ENCODE measurements at regions not wholly inside any gene's neighbourhood (a gene's known extent, or its start where the extent isn't known, plus 50 kb on each side); places are given as distances from the start of the nearest gene placed in this dataset.
"Not testable (repeated sequence)": the region's sequence is repeated elsewhere in the genome, so short reads cannot be mapped to it uniquely, and the experiment has no call there.

GRCh38 chr10:33007731-33008381 lies 49.8 kb upstream of the ITGB1 start:
- DNase-seq (ENCODE audit: low spot score), result not testable (repeated sequence)
